ENCODE measurements at regions not wholly inside any gene's neighbourhood (a gene's known extent, or its start where the extent isn't known, plus 50 kb on each side); places are given as distances from the start of the nearest gene placed in this dataset.

- Histone ChIP-seq H3K79me2 (ENCODE audit: insufficient read depth, low read length) (no peaks in the 10 kb centered on the region), H3K9ac (ENCODE audit: insufficient read depth, low read depth, low read length) (no peak overlapping the region), H3K4me1 (ENCODE audit: insufficient read depth, low read length) (peaks cover 53% of the 10 kb centered on the region), H4K20me1 (ENCODE audit: insufficient read depth, low read length) (no peaks in the 10 kb centered on the region), H2AFZ (ENCODE audit: low read length) (no peak overlapping the region), H3K4me2 (ENCODE audit: low read depth, low read length) (no peak overlapping the region), H3K36me3 (replicated peaks in 1 of 2; ENCODE audit: control insufficient read depth in 1 of 2, insufficient read depth in 2 of 2, low read length in 2 of 2) (no peaks in the 10 kb centered on the region), H3K4me3 (replicated peaks in 1 of 3; ENCODE audit: insufficient read depth in 1 of 3, low read depth in 2 of 3, low read length in 3 of 3) (no peak overlapping the region), H3K9me3 (ENCODE audit: low read length) (no peaks in the 10 kb centered on the region), H3K27me3 (ENCODE audit: control insufficient read depth in 1 of 2, insufficient read depth in 2 of 2, low read length in 2 of 2) (no peaks in the 10 kb centered on the region), H3K27ac (ENCODE audit: extremely low read length, insufficient read depth, low read length) (peak overlapping the region; percentile 75)
- WGBS (ENCODE audit: low lambda C conversion rate) = 96% methylated on average over 36 of the region's 36 CpGs
- intact Hi-C loops (cut with micrococcal nuclease; ENCODE audit: unreplicated experiment) = loop anchor here (5.0 kb wide), 2 partner anchors 118 to 133 kb away; no protein-coding TSS in a partner anchor
- BruUV-seq (replicated peaks) = no TSS peak
- DNase-seq (ENCODE audit: low spot score) (no peak), ATAC-seq (no peak), FAIRE-seq (no peak)
- ChIA-PET POLR2A (interaction anchor here (0.7 to 5.9 kb wide), 5 partner anchors 11 to 96 kb away, joined by 3 to 46 read pairs (median 17); no protein-coding TSS in a partner anchor), CTCF (ENCODE audit: low intra/inter-chr PET ratio, low total read pairs) (no interaction called here)
- TF ChIP-seq NR2F6 (IDR thresholded peaks at IDR 0.05) (no peak), NR2F6 (CRISPR knock-in tag; IDR thresholded peaks at IDR 0.05) (no peak), GATAD2A (CRISPR knock-in tag; IDR thresholded peaks at IDR 0.05) (no peak), GLI4 (CRISPR knock-in tag; IDR thresholded peaks at IDR 0.05; ENCODE audit: borderline replicate concordance) (no peak), SNAI1 (CRISPR knock-in tag; IDR thresholded peaks at IDR 0.05; ENCODE audit: borderline replicate concordance) (no peak), ZBTB38 (CRISPR knock-in tag; IDR thresholded peaks at IDR 0.05) (0 out of 2 replicates have a peak, but pooled peaks have one; percentile 6)
- in situ Hi-C loops (cut with HindIII; ENCODE audit: extremely low pct_ligation_motif_present, low pct_unique_long_range_greater_than_20kb) = loop anchor here (5.0 to 10.0 kb wide), 3 partner anchors 53 to 143 kb away; partner anchors contain the start of gene SOCS6
Measured at GRCh38 chr18:70429847-70430500, 141.1 kb downstream of the SOCS6 start.

GRCh38 chr18:70428439-70428838, 139.6 kb downstream of the SOCS6 start:
- Histone ChIP-seq H3K27ac (ENCODE audit: extremely low read length, insufficient read depth, low read length) (no peak overlapping the region), H3K36me3 (replicated peaks in 1 of 2; ENCODE audit: control insufficient read depth in 1 of 2, insufficient read depth in 2 of 2, low read length in 2 of 2) (no peaks in the 10 kb centered on the region), H3K27me3 (ENCODE audit: control insufficient read depth in 1 of 2, insufficient read depth in 2 of 2, low read length in 2 of 2) (no peaks in the 10 kb centered on the region), H2AFZ (ENCODE audit: low read length) (no peak overlapping the region), H3K4me3 (replicated peaks in 1 of 3; ENCODE audit: insufficient read depth in 1 of 3, low read depth in 2 of 3, low read length in 3 of 3) (no peak overlapping the region), H3K9ac (ENCODE audit: insufficient read depth, low read depth, low read length) (no peak overlapping the region), H3K4me1 (ENCODE audit: insufficient read depth, low read length) (peaks cover 49% of the 10 kb centered on the region), H3K4me2 (ENCODE audit: low read depth, low read length) (no peak overlapping the region), H4K20me1 (ENCODE audit: insufficient read depth, low read length) (no peaks in the 10 kb centered on the region), H3K9me3 (ENCODE audit: low read length) (no peaks in the 10 kb centered on the region), H3K79me2 (ENCODE audit: insufficient read depth, low read length) (no peaks in the 10 kb centered on the region)
- ChIA-PET POLR2A (interaction anchor here (0.9 to 1.2 kb wide), 3 partner anchors 9 to 97 kb away, joined by 3 read pairs; no protein-coding TSS in a partner anchor), CTCF (ENCODE audit: low intra/inter-chr PET ratio, low total read pairs) (no interaction called here)
- in situ Hi-C loops (cut with HindIII; ENCODE audit: extremely low pct_ligation_motif_present, low pct_unique_long_range_greater_than_20kb) = no loop called here
- DNase-seq (ENCODE audit: low spot score) (no peak), ATAC-seq (no peak), FAIRE-seq (no peak)
- intact Hi-C loops (cut with micrococcal nuclease; ENCODE audit: unreplicated experiment) = no loop called here
- BruUV-seq (replicated peaks) = no TSS peak
- 100% methylated on average over 1 of the region's 1 CpG for WGBS (ENCODE audit: low lambda C conversion rate)
- TF ChIP-seq MED13 (CRISPR knock-in tag; IDR thresholded peaks at IDR 0.05) (no peak), TEAD2 (CRISPR knock-in tag; IDR thresholded peaks at IDR 0.05) (no peak), NFYC (CRISPR knock-in tag; IDR thresholded peaks at IDR 0.05) (no peak), CREBL2 (CRISPR knock-in tag; IDR thresholded peaks at IDR 0.05; ENCODE audit: borderline replicate concordance) (no peak), ZNF280B (CRISPR knock-in tag; IDR thresholded peaks at IDR 0.05; ENCODE audit: borderline replicate concordance) (no peak), ZXDC (CRISPR knock-in tag; IDR thresholded peaks at IDR 0.05) (no peak)

Data from HepG2 (cell line).